ENCODE measurements at regions not wholly inside any gene's neighbourhood (a gene's known extent, or its start where the extent isn't known, plus 50 kb on each side); places are given as distances from the start of the nearest gene placed in this dataset.

GRCh38 chr2:189951791-189952535, 110.6 kb downstream of the MSTN start:
- H4K20me1 ChIP-seq (ENCODE audit: insufficient read depth, low read length), result no peaks in the 10 kb centered on the region
- no TSS peak for BruUV-seq (replicated peaks)
- H3K36me3 ChIP-seq (replicated peaks in 1 of 2; ENCODE audit: control insufficient read depth in 1 of 2, insufficient read depth in 2 of 2, low read length in 2 of 2), result no peaks in the 10 kb centered on the region
- H3K4me2 ChIP-seq (ENCODE audit: low read depth, low read length), result no peak overlapping the region
- no peaks in the 10 kb centered on the region for H3K27me3 ChIP-seq (ENCODE audit: control insufficient read depth in 1 of 2, insufficient read depth in 2 of 2, low read length in 2 of 2)
- no peak for TF ChIP-seq ZNF234 (CRISPR knock-in tag; conservative IDR thresholded peaks at IDR 0.05)
- TF ChIP-seq KDM6A (CRISPR knock-in tag; IDR thresholded peaks at IDR 0.05; ENCODE audit: low read depth), result no peak
- no peak for TF ChIP-seq ZNF276 (CRISPR knock-in tag; IDR thresholded peaks at IDR 0.05; ENCODE audit: low read depth)
- TF ChIP-seq CBX1 (IDR thresholded peaks at IDR 0.05; ENCODE audit: low read depth), result no peak
- no peak for TF ChIP-seq HNF4G (IDR thresholded peaks at IDR 0.05; ENCODE audit: borderline replicate concordance, low read depth, low read length)
- TF ChIP-seq HNF4G (CRISPR knock-in tag; IDR thresholded peaks at IDR 0.05; ENCODE audit: borderline replicate concordance, low read depth), result no peak
- TF ChIP-seq ZNF567 (CRISPR knock-in tag; IDR thresholded peaks at IDR 0.05; ENCODE audit: borderline replicate concordance), result no peak
- TF ChIP-seq KAT2B (IDR thresholded peaks at IDR 0.05; ENCODE audit: borderline replicate concordance, low read depth, low read length), result no peak
- TF ChIP-seq ZNF629 (CRISPR knock-in tag; conservative IDR thresholded peaks at IDR 0.05), result no peak
- TF ChIP-seq, protein P1, sequence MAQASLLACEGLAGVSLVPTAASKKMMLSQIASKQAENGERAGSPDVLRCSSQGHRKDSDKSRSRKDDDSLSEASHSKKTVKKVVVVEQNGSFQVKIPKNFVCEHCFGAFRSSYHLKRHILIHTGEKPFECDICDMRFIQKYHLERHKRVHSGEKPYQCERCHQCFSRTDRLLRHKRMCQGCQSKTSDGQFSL (CRISPR knock-in tag; IDR thresholded peaks at IDR 0.05), result no peak
- TF ChIP-seq NFAT5 (CRISPR knock-in tag; IDR thresholded peaks at IDR 0.05), result no peak
- no peak for TF ChIP-seq SCMH1 (CRISPR knock-in tag; IDR thresholded peaks at IDR 0.05; ENCODE audit: borderline replicate concordance)
- TF ChIP-seq RFX5 (IDR thresholded peaks at IDR 0.05; ENCODE audit: low read depth, low read length), result no peak
- TF ChIP-seq ZNF761 (CRISPR knock-in tag; conservative IDR thresholded peaks at IDR 0.05), result no peak
- TF ChIP-seq ZSCAN25 (CRISPR knock-in tag; IDR thresholded peaks at IDR 0.05), result no peak
- no peak for TF ChIP-seq ZNF138 (CRISPR knock-in tag; IDR thresholded peaks at IDR 0.05; ENCODE audit: low read depth)
- TF ChIP-seq HMG20B (CRISPR knock-in tag; conservative IDR thresholded peaks at IDR 0.05), result no peak
- no peak for TF ChIP-seq TOE1 (CRISPR knock-in tag; IDR thresholded peaks at IDR 0.05)
- ChIA-PET CTCF (ENCODE audit: low intra/inter-chr PET ratio, low total read pairs) (no interaction called here), POLR2A (no interaction called here)
- H3K4me3 ChIP-seq (replicated peaks in 1 of 3; ENCODE audit: insufficient read depth in 1 of 3, low read depth in 2 of 3, low read length in 3 of 3), result no peak overlapping the region
- intact Hi-C loops (cut with micrococcal nuclease; ENCODE audit: unreplicated experiment) (no loop called here), in situ Hi-C loops (cut with HindIII; ENCODE audit: extremely low pct_ligation_motif_present, low pct_unique_long_range_greater_than_20kb) (no loop called here)
- no peaks in the 10 kb centered on the region for H3K9me3 ChIP-seq (ENCODE audit: low read length)
- FAIRE-seq (no peak), ATAC-seq (no peak), DNase-seq (ENCODE audit: low spot score) (no peak)
- 0% methylated on average over 2 of the region's 2 CpGs for WGBS (ENCODE audit: low lambda C conversion rate)
- H2AFZ ChIP-seq (ENCODE audit: low read length), result no peak overlapping the region
- H3K79me2 ChIP-seq (ENCODE audit: insufficient read depth, low read length), result no peaks in the 10 kb centered on the region
- no peak overlapping the region for H3K9ac ChIP-seq (ENCODE audit: insufficient read depth, low read depth, low read length)
- no peak overlapping the region for H3K27ac ChIP-seq (ENCODE audit: extremely low read length, insufficient read depth, low read length)
- H3K4me1 ChIP-seq (ENCODE audit: insufficient read depth, low read length), result no peaks in the 10 kb centered on the region

All from HepG2 (cell line).